Body of pancreas (tissue), 4 donors: ENCODE measurements at regions not wholly inside any gene's neighbourhood (a gene's known extent, or its start where the extent isn't known, plus 50 kb on each side); places are given as distances from the start of the nearest gene placed in this dataset.

ENCODE experiments used
- CTCF ChIP-seq, 7 experiments: fragments of 450-650 bp in 4 of 7; fragments of 200-600 bp in 3 of 7; sonication (generic) in 3 of 7; IDR thresholded peaks; one replicate each; pipeline ENCODE4 v1.5.1; 2016 to 2019; ENCODE audit warnings: antibody characterized with exemption in 7 of 7
- POLR2A ChIP-seq, 3 donors: fragments of 450-650 bp; IDR thresholded peaks; one replicate each; pipeline ENCODE4 v1.6.1; 2016; ENCODE audit warnings: antibody characterized with exemption in 3 of 3, mild to moderate bottlenecking in 2 of 3

- TF ChIP-seq CTCF (IDR thresholded peaks at IDR 0.05) (no peak), POLR2A (IDR thresholded peaks at IDR 0.05) (no peak)
Observed at GRCh38 chr1:181383695-181384094, 99.6 kb upstream of the CACNA1E start.
